HCT116 (cell line): ENCODE measurements at regions not wholly inside any gene's neighbourhood (a gene's known extent, or its start where the extent isn't known, plus 50 kb on each side); places are given as distances from the start of the nearest gene placed in this dataset.

Experiments used
- ATAC-seq: fragments of 200-7000 bp; cut with Tn5 transposase; 2 replicates; pipeline ENCODE4 v1.9.1; 2020; ENCODE audit warnings: mild to moderate bottlenecking, moderate library complexity
- BruUV-seq: library from RNA; stranded (reverse); fragments of 400-500 nt; replicated peaks from 2 replicates; lab custom pipeline; 2021; lab: Mats Ljungman, UMichigan
- CTCF ChIA-PET: fragments of 300-600 bp; sonication (Branson Sonifier 250); formaldehyde crosslinking; loops from one replicate; lab custom pipeline; 2021; ENCODE audit warnings: antibody characterized with exemption; lab: Charles Lee
- POLR2A ChIA-PET: fragments of 300-600, 350-600 bp; sonication (Branson Sonifier 250); formaldehyde crosslinking; loops from one replicate; lab custom pipeline; 2021; ENCODE audit warnings: antibody characterized with exemption; lab: Charles Lee
- RAD21 ChIA-PET, 2 experiments: fragments of 300-600 bp; sonication (Branson Sonifier 250); formaldehyde crosslinking; loops; one replicate each; lab custom pipeline; 2023; ENCODE audit warnings: low total read pairs in 2 of 2; ENCODE audit not compliant: uncharacterized antibody in 2 of 2, unreplicated experiment in 2 of 2, low non-redundant PET in 1 of 2; lab: Charles Lee
- DNase-seq: peaks from one replicate; pipeline ENCODE4 v3.0.0-alpha.2; 2010; ENCODE audit warnings: low read depth, low spot score
- H2AFZ ChIP-seq: fragments of 200-600 bp; shearing (Covaris generic), sonication (generic); 2 replicates; pipeline ENCODE4 v1.6.1; 2017; ENCODE audit warnings: low read depth, mixed run types, mixed read lengths, antibody characterized with exemption, low read length; ENCODE audit not compliant: poor library complexity, severe bottlenecking
- H3K27ac ChIP-seq: 2 replicates; pipeline ENCODE4 v1.5.1; 2012; ENCODE audit warnings: low read depth, low read length
- H3K27me3 ChIP-seq: fragments of 200-600 bp; sonication (generic); 2 replicates; pipeline ENCODE4 v1.6.1; 2016; ENCODE audit warnings: mixed run types, low read length, mixed read lengths; ENCODE audit not compliant: insufficient read depth
- H3K36me3 ChIP-seq, 2 experiments: fragments of 200-500 bp in 1 of 2; fragments of 200-600 bp in 1 of 2; sonication (Bioruptor generic) in 1 of 2; sonication (generic) in 1 of 2; 2 replicates each; pipeline versions ENCODE4 v1.5.1 to v1.6.1; 2014 to 2016; ENCODE audit warnings: low read length in 2 of 2, inconsistent platforms in 1 of 2, mixed read lengths in 1 of 2, mixed run types in 1 of 2; ENCODE audit not compliant: insufficient read depth in 2 of 2, control insufficient read depth in 1 of 2
- H3K4me1 ChIP-seq, 2 experiments: fragments of 200-600 bp in 1 of 2; sonication (generic) in 1 of 2; 2 replicates each; pipeline versions ENCODE4 v1.5.1 to v1.6.1; 2012 to 2017; ENCODE audit warnings: low read length in 2 of 2, inconsistent platforms in 1 of 2, mild to moderate bottlenecking in 1 of 2, mixed read lengths in 1 of 2, mixed run types in 1 of 2, moderate library complexity in 1 of 2; ENCODE audit not compliant: insufficient read depth in 2 of 2, control insufficient read depth in 1 of 2
- H3K4me2 ChIP-seq: fragments of 200-600 bp; sonication (generic); 2 replicates; pipeline ENCODE4 v1.6.1; 2017; ENCODE audit warnings: mixed run types, low read length, mixed read lengths
- H3K4me3 ChIP-seq, 2 experiments: fragments of 200-600 bp in 1 of 2; sonication (generic) in 1 of 2; replicated peaks in 1 of 2; 2 replicates each; pipeline ENCODE4 v1.5.1; 2011 to 2016; ENCODE audit warnings: low read length in 2 of 2, control low read depth in 1 of 2, low read depth in 1 of 2, mild to moderate bottlenecking in 1 of 2, mixed read lengths in 1 of 2, mixed run types in 1 of 2
- H3K79me2 ChIP-seq: fragments of 200-600 bp; sonication (generic); 2 replicates; pipeline ENCODE4 v1.6.1; 2017; ENCODE audit warnings: mild to moderate bottlenecking, mixed run types, low read length, moderate library complexity, mixed read lengths; ENCODE audit not compliant: insufficient read depth
- H3K9ac ChIP-seq: fragments of 200-600 bp; sonication (generic); 2 replicates; pipeline ENCODE4 v1.6.1; 2016; ENCODE audit warnings: low read length, mixed read lengths
- H3K9me2 ChIP-seq: fragments of 200-600 bp; sonication (generic), shearing (Covaris generic); 2 replicates; pipeline ENCODE4 v1.6.1; 2017; ENCODE audit warnings: mixed run types, mild to moderate bottlenecking, moderate library complexity; ENCODE audit not compliant: insufficient read depth
- H3K9me3 ChIP-seq, 2 experiments: fragments of 200-500 bp in 1 of 2; fragments of 200-600 bp in 1 of 2; sonication (Bioruptor generic) in 1 of 2; sonication (generic) in 1 of 2; 2 replicates each; pipeline ENCODE4 v1.6.1; 2014 to 2017; ENCODE audit warnings: low read length in 2 of 2, mixed read lengths in 2 of 2, inconsistent platforms in 1 of 2, low read depth in 1 of 2, mild to moderate bottlenecking in 1 of 2, mixed run types in 1 of 2, moderate library complexity in 1 of 2; ENCODE audit not compliant: control insufficient read depth in 1 of 2, insufficient read depth in 1 of 2
- H4K20me1 ChIP-seq: fragments of 200-600 bp; sonication (generic), shearing (Covaris generic); 2 replicates; pipeline ENCODE4 v1.6.1; 2017; ENCODE audit warnings: mixed run types, mild to moderate bottlenecking, moderate library complexity; ENCODE audit not compliant: insufficient read depth
- ATF3 ChIP-seq: IDR thresholded peaks from 2 replicates; pipeline ENCODE4 v1.6.1; 2012
- CBX3 ChIP-seq: IDR thresholded peaks from 2 replicates; pipeline ENCODE4 v1.6.1; 2012; ENCODE audit warnings: low read depth
- CEBPB ChIP-seq: IDR thresholded peaks from 2 replicates; pipeline ENCODE4 v1.6.1; 2012; ENCODE audit warnings: low read depth
- CTCF ChIP-seq, 3 experiments: fragments of 200-600 bp in 1 of 3; sonication (generic) in 1 of 3; IDR thresholded peaks in 2 of 3; conservative IDR thresholded peaks in 1 of 3; 2 replicates each; pipeline ENCODE4 v1.5.1; 2012 to 2017; ENCODE audit warnings: low read depth in 2 of 3, low read length in 2 of 3, antibody characterized with exemption in 1 of 3, borderline replicate concordance in 1 of 3, control low read depth in 1 of 3, mild to moderate bottlenecking in 1 of 3, mixed read lengths in 1 of 3, mixed run types in 1 of 3, moderate library complexity in 1 of 3; ENCODE audit not compliant: insufficient read depth in 1 of 3
- EGR1 ChIP-seq: IDR thresholded peaks from 2 replicates; pipeline ENCODE4 v1.6.1; 2012; ENCODE audit warnings: low read depth
- EZH2 ChIP-seq: fragments of 200-600 bp; sonication (generic); IDR thresholded peaks from 2 replicates; pipeline ENCODE4 v1.6.1; 2017; ENCODE audit warnings: antibody characterized with exemption, mixed run types
- FOSL1 ChIP-seq: IDR thresholded peaks from 2 replicates; pipeline ENCODE4 v1.6.1; 2012; ENCODE audit warnings: low read depth
- JUND ChIP-seq: IDR thresholded peaks from 2 replicates; pipeline ENCODE4 v1.6.1; 2012
- MAX ChIP-seq: IDR thresholded peaks from 2 replicates; pipeline ENCODE4 v1.6.1; 2012
- POLR2A ChIP-seq: IDR thresholded peaks from 2 replicates; pipeline ENCODE4 v1.7.0; 2011; ENCODE audit warnings: borderline replicate concordance; ENCODE audit not compliant: insufficient read depth, insufficient read length; ENCODE audit errors: extremely low read depth
- POLR2AphosphoS5 ChIP-seq: IDR thresholded peaks from 2 replicates; pipeline ENCODE4 v1.6.1; 2011; ENCODE audit warnings: mild to moderate bottlenecking, low read depth, low read length, moderate library complexity
- RAD21 ChIP-seq: IDR thresholded peaks from 2 replicates; pipeline ENCODE4 v1.6.1; 2012; ENCODE audit warnings: low read depth, mild to moderate bottlenecking
- REST ChIP-seq: IDR thresholded peaks from 2 replicates; pipeline ENCODE4 v1.6.1; 2012; ENCODE audit warnings: low read depth
- SIN3A ChIP-seq: IDR thresholded peaks from 2 replicates; pipeline ENCODE4 v1.6.1; 2012; ENCODE audit warnings: low read depth
- SP1 ChIP-seq: IDR thresholded peaks from 2 replicates; pipeline ENCODE4 v1.6.1; 2012; ENCODE audit warnings: low read depth
- SRF ChIP-seq: IDR thresholded peaks from 2 replicates; pipeline ENCODE4 v1.6.1; 2012; ENCODE audit warnings: low read depth
- TCF7L2 ChIP-seq: IDR thresholded peaks from 2 replicates; pipeline ENCODE4 v1.7.0; 2011; ENCODE audit warnings: borderline replicate concordance, inconsistent platforms; ENCODE audit not compliant: insufficient read depth, insufficient read length; ENCODE audit errors: extremely low read depth
- YY1 ChIP-seq: IDR thresholded peaks from 2 replicates; pipeline ENCODE4 v1.6.1; 2011; ENCODE audit warnings: low read length, low read depth, moderate library complexity, mild to moderate bottlenecking; ENCODE audit not compliant: insufficient replicate concordance; ENCODE audit errors: extremely low read depth
- ZBTB33 ChIP-seq: IDR thresholded peaks from 2 replicates; pipeline ENCODE4 v1.6.1; 2011; ENCODE audit warnings: mild to moderate bottlenecking, low read length, moderate library complexity; ENCODE audit not compliant: insufficient replicate concordance; ENCODE audit errors: extremely low read depth
- ZFX ChIP-seq: fragments of 450-650 bp; IDR thresholded peaks from 2 replicates; pipeline ENCODE4 v1.6.1; 2017
- ZNF274 ChIP-seq: fragments of 200-500 bp; sonication (Bioruptor generic); IDR thresholded peaks from 2 replicates; pipeline ENCODE4 v1.6.1; 2014; ENCODE audit warnings: mild to moderate bottlenecking, low read depth, low read length, inconsistent platforms
- intact Hi-C: fragments of 100-400 bp; cut with micrococcal nuclease; formaldehyde crosslinking; loops from 2 replicates; pipeline ENCODE4 v1.10.0; 2022

GRCh38 chr2:226154610-226155009 lies 645.0 kb downstream of the IRS1 start:
- no peaks in the 10 kb centered on the region for H3K9me2 ChIP-seq
- peak overlapping the region; percentile 66 for H3K4me2 ChIP-seq
- RAD21 ChIA-PET: interaction anchor here in 1 of 2 experiments (0.7 kb wide), 1 partner anchor 443 kb away, joined by 5 read pairs; no protein-coding TSS in a partner anchor
- POLR2A ChIA-PET: interaction anchor here (0.9 kb wide), 2 partner anchors 19 to 35 kb away, joined by 3 read pairs; no protein-coding TSS in a partner anchor
- H3K36me3 ChIP-seq: peaks cover 0 to 5% of the 10 kb centered on the region in 2 experiments; a peak in 1 of 4 replicates
- H3K27me3 ChIP-seq: no peaks in the 10 kb centered on the region
- peaks cover 46% of the 10 kb centered on the region for H3K79me2 ChIP-seq
- H3K27ac ChIP-seq: peak overlapping the region; percentile 87
- intact Hi-C loops: no loop called here
- peak overlapping the region in 1 of 2 experiments; percentile 11; a peak in 2 of 4 replicates for H3K4me3 ChIP-seq
- BruUV-seq: no TSS peak
- ATAC-seq (peak; percentile 45), DNase-seq (no peak)
- peak overlapping the region; percentile 63 for H3K9ac ChIP-seq
- H3K4me1 ChIP-seq: peaks cover 72 to 84% of the 10 kb centered on the region in 2 experiments
- H2AFZ ChIP-seq: no peak overlapping the region
- no peaks in the 10 kb centered on the region for H4K20me1 ChIP-seq
- no peaks in the 10 kb centered on the region for H3K9me3 ChIP-seq
- CTCF ChIA-PET: interaction anchor here (0.6 kb wide), 1 partner anchor 515 kb away, joined by 4 read pairs; no protein-coding TSS in a partner anchor
- TF ChIP-seq EZH2 (no peak), ZNF274 (no peak), JUND (0 out of 2 replicates have a peak, but pooled peaks have one; percentile 5), CBX3 (peak; percentile 37; the same call in 1 of the 2 replicates), ATF3 (no peak), RAD21 (no peak), POLR2AphosphoS5 (no peak), ZBTB33 (no peak), SP1 (peak; percentile 39; the same call in 1 of the 2 replicates), POLR2A (no peak), EGR1 (no peak), CEBPB (no peak; the same call in 1 of the 2 replicates), YY1 (no peak), TCF7L2 (no peak), SRF (0 out of 2 replicates have a peak, but pooled peaks have one; percentile 10), FOSL1 (no peak), ZFX (no peak), MAX (no peak), CTCF (IDR thresholded peaks at IDR 0.05 in 2 of 3, conservative IDR thresholded peaks at IDR 0.05 in 1 of 3; ENCODE audit: borderline replicate concordance in 1 of 3, insufficient read depth in 1 of 3, low read depth in 2 of 3, low read length in 2 of 3) (no peak), SIN3A (no peak), REST (no peak)
